CD14-positive monocyte (primary cell): ENCODE measurements at regions not wholly inside any gene's neighbourhood (a gene's known extent, or its start where the extent isn't known, plus 50 kb on each side); places are given as distances from the start of the nearest gene placed in this dataset.

ENCODE experiments used
- DNase-seq, 3 donors: peaks; one replicate each; pipeline ENCODE4 v3.0.0-alpha.2; 2011 to 2022
- H2AFZ ChIP-seq: 2 replicates; pipeline ENCODE4 v1.6.0; 2012; ENCODE audit warnings: mild to moderate bottlenecking, low read depth, low read length, inconsistent platforms; ENCODE audit not compliant: insufficient read depth, poor library complexity, severe bottlenecking
- H3K27ac ChIP-seq, 2 donors: 1 replicate in 1 of 2; 2 replicates in 1 of 2; pipeline ENCODE4 v1.5.1; 2012 to 2013; ENCODE audit warnings: low read length in 2 of 2, control low read depth in 1 of 2, inconsistent platforms in 1 of 2, low read depth in 1 of 2, mild to moderate bottlenecking in 1 of 2
- H3K27me3 ChIP-seq, 2 donors: one replicate each; pipeline versions ENCODE4 v1.6.0 to v1.6.1; 2011 to 2013; ENCODE audit warnings: low read length in 2 of 2; ENCODE audit not compliant: control insufficient read depth in 2 of 2, insufficient read depth in 2 of 2
- H3K36me3 ChIP-seq, 2 donors: replicated peaks in 1 of 2; 1 replicate in 1 of 2; 2 replicates in 1 of 2; pipeline versions ENCODE4 v1.5.1 to v1.6.1; 2012 to 2013; ENCODE audit warnings: low read length in 2 of 2, control low read depth in 1 of 2, inconsistent platforms in 1 of 2, mild to moderate bottlenecking in 1 of 2; ENCODE audit not compliant: insufficient read depth in 2 of 2, control insufficient read depth in 1 of 2
- H3K4me1 ChIP-seq, 2 donors: 1 replicate in 1 of 2; 2 replicates in 1 of 2; pipeline versions ENCODE4 v1.5.1 to v1.6.1; 2012 to 2013; ENCODE audit warnings: low read length in 2 of 2, control low read depth in 1 of 2, inconsistent platforms in 1 of 2, mild to moderate bottlenecking in 1 of 2, moderate library complexity in 1 of 2; ENCODE audit not compliant: insufficient read depth in 2 of 2, control insufficient read depth in 1 of 2
- H3K4me2 ChIP-seq: replicated peaks from 2 replicates; pipeline ENCODE3; 2012; ENCODE audit warnings: low read length, moderate library complexity, mild to moderate bottlenecking; ENCODE audit not compliant: poor library complexity, severe bottlenecking; ENCODE audit errors: extremely low read depth
- H3K4me3 ChIP-seq, 3 experiments: fragments of 200-600 bp in 1 of 3; sonication (generic) in 1 of 3; replicated peaks in 1 of 3; 1 replicate in 2 of 3; 2 replicates in 1 of 3; pipeline ENCODE4 v1.5.1; 2011 to 2013; ENCODE audit warnings: low read length in 3 of 3, mild to moderate bottlenecking in 3 of 3, control low read depth in 2 of 3, low read depth in 2 of 3, inconsistent platforms in 1 of 3, moderate library complexity in 1 of 3
- H3K79me2 ChIP-seq: 2 replicates; pipeline ENCODE4 v1.6.0; 2012; ENCODE audit warnings: mild to moderate bottlenecking, control low read depth, inconsistent platforms, low read length, moderate library complexity; ENCODE audit not compliant: insufficient read depth
- H3K9ac ChIP-seq: 2 replicates; pipeline ENCODE4 v1.6.0; 2017; ENCODE audit warnings: low read length, mild to moderate bottlenecking; ENCODE audit not compliant: insufficient read depth, poor library complexity, severe bottlenecking
- H3K9me3 ChIP-seq, 2 donors: replicated peaks in 1 of 2; 1 replicate in 1 of 2; 2 replicates in 1 of 2; pipeline versions ENCODE4 v1.5.1 to v1.6.1; 2012 to 2013; ENCODE audit warnings: low read length in 2 of 2, control low read depth in 1 of 2; ENCODE audit not compliant: control insufficient read depth in 1 of 2, insufficient read depth in 1 of 2
- H4K20me1 ChIP-seq: 2 replicates; pipeline ENCODE4 v1.6.0; 2012; ENCODE audit warnings: mild to moderate bottlenecking, low read length, control low read depth, moderate library complexity; ENCODE audit not compliant: insufficient read depth
- H3K27ac Mint-ChIP-seq, 7 donors: one replicate each; pipeline ENCODE4 v1.8.0; 2020; ENCODE audit warnings: mild to moderate bottlenecking in 7 of 7, mixed read lengths in 7 of 7, moderate library complexity in 6 of 7, inconsistent platforms in 2 of 7
- H3K27me3 Mint-ChIP-seq, 3 donors: one replicate each; pipeline ENCODE4 v1.8.0; 2021 to 2022; ENCODE audit warnings: low read depth in 3 of 3, mild to moderate bottlenecking in 3 of 3, mixed read lengths in 3 of 3, moderate library complexity in 3 of 3, inconsistent platforms in 1 of 3
- H3K36me3 Mint-ChIP-seq, 2 donors: one replicate each; pipeline ENCODE4 v1.8.0; 2020; ENCODE audit warnings: mixed read lengths in 2 of 2, inconsistent platforms in 1 of 2, mild to moderate bottlenecking in 1 of 2
- H3K4me1 Mint-ChIP-seq: one replicate; pipeline ENCODE4 v1.8.0; 2020; ENCODE audit warnings: mild to moderate bottlenecking, mixed read lengths
- H3K4me3 Mint-ChIP-seq, 2 donors: one replicate each; pipeline ENCODE4 v1.8.0; 2020; ENCODE audit warnings: mild to moderate bottlenecking in 2 of 2, mixed read lengths in 2 of 2, moderate library complexity in 1 of 2
- H3K9me3 Mint-ChIP-seq, 7 donors: one replicate each; pipeline ENCODE4 v1.8.0; 2020 to 2022; ENCODE audit warnings: mixed read lengths in 7 of 7, mild to moderate bottlenecking in 6 of 7, moderate library complexity in 6 of 7, inconsistent platforms in 2 of 7
- CTCF ChIP-seq: fragments of 200-600 bp; IDR thresholded peaks from one replicate; pipeline ENCODE4 v1.8.0; 2022; ENCODE audit warnings: antibody characterized with exemption, mild to moderate bottlenecking
- WGBS: methylation state at CpG from one replicate; pipeline ENCODE4 v1.1.5; 2013; ENCODE audit warnings: missing lambda C conversion rate; ENCODE audit not compliant: insufficient coverage; 5-methylcytosine and 5-hydroxymethylcytosine counted together
- intact Hi-C, 2 donors: fragments of 100-400 bp; cut with micrococcal nuclease; formaldehyde crosslinking; loops; one replicate each; pipeline versions ENCODE4 v1.15.0 to v1.15.1; 2023

- no peaks in the 10 kb centered on the region for H3K36me3 ChIP-seq
- Mint-ChIP-seq H3K36me3 (no peaks in the 10 kb centered on the region), H3K27me3 (peaks cover 0 to 6% (median 0%) of the 10 kb centered on the region in 3 donors), H3K4me1 (no peaks in the 10 kb centered on the region), H3K27ac (no peak overlapping the region), H3K9me3 (peaks cover 0 to 4% (median 2%) of the 10 kb centered on the region in 7 donors), H3K4me3 (no peak overlapping the region)
- DNase-seq: no peak
- no peak overlapping the region for H3K9ac ChIP-seq
- no peaks in the 10 kb centered on the region for H3K4me1 ChIP-seq
- no peak for TF ChIP-seq CTCF
- H3K9me3 ChIP-seq: no peaks in the 10 kb centered on the region
- no peaks in the 10 kb centered on the region for H4K20me1 ChIP-seq
- no peak overlapping the region for H3K27ac ChIP-seq
- no peaks in the 10 kb centered on the region for H3K79me2 ChIP-seq
- no peak overlapping the region for H3K4me2 ChIP-seq
- no peak overlapping the region for H2AFZ ChIP-seq
- H3K27me3 ChIP-seq: no peaks in the 10 kb centered on the region
- no peak overlapping the region for H3K4me3 ChIP-seq
- intact Hi-C loops: no loop called here
- WGBS: no CpG with 5 or more reads among the region's 1 CpG
These were observed 180.3 kb upstream of the ETAA1 start for GRCh38 chr2:67216881-67217280.

GRCh38 chr2:67217398-67217797 is 179.7 kb upstream of the ETAA1 start:
- Histone ChIP-seq H3K27me3 (no peaks in the 10 kb centered on the region), H3K9ac (no peak overlapping the region), H3K79me2 (no peaks in the 10 kb centered on the region), H3K9me3 (no peaks in the 10 kb centered on the region), H3K27ac (no peak overlapping the region), H3K4me2 (no peak overlapping the region), H2AFZ (no peak overlapping the region), H3K36me3 (no peaks in the 10 kb centered on the region), H3K4me1 (no peaks in the 10 kb centered on the region), H4K20me1 (no peaks in the 10 kb centered on the region), H3K4me3 (no peak overlapping the region)
- Mint-ChIP-seq H3K4me1 (no peaks in the 10 kb centered on the region), H3K27me3 (peaks cover 0 to 6% (median 0%) of the 10 kb centered on the region in 3 donors), H3K27ac (no peak overlapping the region), H3K9me3 (peaks cover 0 to 4% (median 2%) of the 10 kb centered on the region in 7 donors), H3K4me3 (no peak overlapping the region), H3K36me3 (no peaks in the 10 kb centered on the region)
- no peak for TF ChIP-seq CTCF
- DNase-seq: no peak
- intact Hi-C loops: no loop called here
